NCI-H82 (cell line): ENCODE measurements at regions not wholly inside any gene's neighbourhood (a gene's known extent, or its start where the extent isn't known, plus 50 kb on each side); places are given as distances from the start of the nearest gene placed in this dataset.

Experiments used
- DNase-seq: peaks from one replicate; lab custom pipeline; 2025; lab: John Stamatoyannopoulos, UW

DNA sequence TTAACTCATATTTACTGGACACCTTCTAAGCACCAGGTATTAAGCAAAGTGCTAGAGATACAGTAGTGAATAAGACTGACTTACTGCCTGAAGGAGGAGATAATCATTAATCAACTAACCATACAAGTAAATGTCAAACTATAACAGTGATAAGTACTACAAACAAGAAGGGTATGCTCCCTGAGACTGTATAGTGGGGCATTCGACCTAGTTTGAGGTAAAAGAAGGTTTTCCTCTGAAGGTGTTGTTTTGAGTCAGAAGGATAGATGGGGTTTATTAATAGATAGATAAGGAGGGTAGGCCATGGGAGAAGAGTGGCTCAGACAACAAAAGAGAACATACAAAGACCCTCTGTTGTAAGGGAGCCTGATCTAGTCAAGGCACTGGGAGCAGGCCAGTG is 105.4 kb downstream of the DDIT4L start:
- no peak for DNase-seq

DNA sequence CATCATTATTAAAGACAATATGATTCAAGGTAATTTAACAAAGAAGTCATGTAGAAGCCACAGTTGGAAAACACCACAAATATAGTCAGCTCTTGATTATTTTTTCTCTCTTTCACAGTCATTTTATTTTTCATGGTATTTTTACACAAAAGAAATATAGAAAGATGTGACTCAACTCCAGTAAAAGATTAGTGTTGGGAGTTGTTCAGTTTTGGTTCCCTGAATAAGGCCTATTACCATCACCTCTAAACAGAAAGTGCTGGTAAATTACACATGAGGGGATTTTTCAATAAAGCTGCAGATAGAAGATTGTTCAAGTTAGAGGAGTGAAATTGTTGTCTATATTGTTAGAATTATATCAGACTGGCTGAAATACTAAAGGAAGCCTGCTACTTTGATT is 107.0 kb downstream of the DDIT4L start:
- no peak for DNase-seq

DNA sequence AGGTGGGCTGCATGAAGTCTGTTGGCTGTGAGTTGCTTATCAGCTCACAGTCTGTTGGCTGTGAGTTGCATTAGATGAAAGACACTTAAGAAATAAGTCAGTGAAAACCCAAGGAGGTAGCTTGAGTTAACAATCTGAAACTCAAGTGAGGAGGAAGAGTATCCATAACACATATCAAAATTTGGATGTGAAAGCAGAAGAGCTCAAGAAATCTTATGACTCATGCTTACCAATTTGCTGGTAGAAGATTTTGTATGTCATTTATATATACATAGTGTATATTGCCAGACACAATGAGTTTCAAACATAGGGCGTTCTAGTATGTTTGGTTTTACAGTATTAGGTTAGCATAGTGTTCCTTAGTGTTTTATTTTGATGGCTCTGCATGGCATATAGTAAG is 107.4 kb downstream of the DDIT4L start:
- no peak for DNase-seq

DNA sequence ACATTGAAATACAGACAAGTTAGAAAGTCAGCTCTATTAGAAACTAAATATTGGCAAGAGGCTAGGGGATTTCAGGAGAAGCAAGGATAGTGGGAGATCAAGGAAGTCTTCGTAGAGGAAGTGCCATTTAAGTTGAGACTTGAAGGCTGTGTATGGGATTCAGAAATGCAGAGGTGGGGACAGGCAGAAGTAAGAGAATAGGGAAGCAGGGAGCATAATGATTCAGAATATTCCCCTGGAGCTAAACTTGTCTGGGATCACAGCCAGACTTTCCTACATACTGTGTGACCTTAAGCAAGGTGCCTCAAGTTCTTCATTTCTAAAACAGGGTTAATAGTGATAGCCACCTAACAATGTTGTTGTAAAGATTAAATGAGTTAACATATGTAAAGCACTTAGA is 108.8 kb downstream of the DDIT4L start:
- no peak for DNase-seq

DNA sequence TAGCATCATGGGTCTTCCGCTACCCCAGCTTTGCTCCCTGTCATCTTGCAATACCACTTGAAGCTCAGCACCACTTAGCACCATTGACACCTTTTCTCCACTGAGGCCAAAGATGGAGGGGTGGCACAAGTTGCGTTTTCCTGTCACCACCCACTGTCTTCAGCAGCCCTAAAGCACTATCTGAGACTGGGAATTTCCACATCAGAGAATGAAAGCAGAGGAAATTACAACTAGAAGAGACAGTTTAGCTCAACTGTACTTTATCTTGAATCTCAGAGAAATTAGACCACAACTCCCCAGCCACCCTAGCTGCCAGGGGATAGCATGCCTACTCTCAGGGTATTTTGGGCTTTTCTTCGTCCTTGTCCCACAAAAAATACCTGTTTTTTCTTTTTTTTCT is 111.0 kb downstream of the DDIT4L start:
- no peak for DNase-seq

DNA sequence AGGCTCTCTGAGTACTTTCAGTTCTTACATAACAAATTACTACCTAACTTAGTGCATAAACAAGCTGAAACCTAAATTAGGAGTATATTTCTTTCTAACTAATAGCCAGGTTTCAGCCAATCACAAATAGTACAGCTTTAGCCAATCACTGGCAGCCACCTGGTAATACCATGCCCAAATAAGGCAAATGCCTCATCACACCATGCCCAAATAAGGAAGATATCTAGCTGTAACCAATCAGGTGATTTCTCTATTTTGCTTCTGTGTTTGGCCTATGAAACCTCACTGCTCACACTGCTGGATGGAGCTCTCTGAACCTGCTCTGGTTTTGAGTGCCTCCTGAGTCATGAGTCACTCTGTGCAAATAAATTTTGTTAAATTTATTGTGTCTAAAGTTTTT is 113.5 kb downstream of the DDIT4L start:
- DNase-seq, result no peak

DNA sequence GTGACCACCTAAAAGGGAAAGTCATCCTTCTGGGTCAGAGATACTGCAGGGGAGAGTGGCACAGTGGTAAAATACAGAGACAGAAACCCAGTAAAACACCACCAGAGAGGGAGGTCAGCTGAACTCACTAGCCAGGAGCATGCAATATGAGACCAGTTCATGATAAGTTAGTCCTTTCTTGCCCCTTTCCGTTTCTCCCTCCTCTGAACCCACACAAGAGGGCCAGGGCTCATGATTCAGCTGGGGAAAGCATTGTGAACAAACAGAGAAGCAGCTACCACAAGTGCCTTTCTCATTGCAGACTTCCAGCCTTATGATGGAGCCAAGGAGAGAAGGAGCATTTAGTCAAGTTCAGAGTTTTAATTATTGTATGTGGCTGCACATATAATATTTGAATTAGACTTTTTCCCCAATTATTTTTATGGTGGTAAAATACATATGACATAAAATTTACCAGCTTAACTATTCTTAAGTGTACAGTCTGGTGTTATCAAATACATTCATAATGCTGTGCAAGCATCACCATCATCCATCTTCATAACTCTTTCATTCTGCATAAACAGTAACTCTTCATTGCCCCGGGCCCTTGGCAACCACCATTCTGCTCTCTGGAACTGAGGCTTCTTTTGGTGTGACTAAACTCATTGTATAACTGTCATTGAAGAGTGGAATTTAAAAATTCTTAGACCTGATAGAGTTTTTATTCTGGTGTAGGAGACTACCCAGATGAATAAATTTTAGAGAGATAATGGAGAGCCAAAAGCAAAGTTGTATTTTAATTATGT is 114.6 kb downstream of the DDIT4L start:
- no peak for DNase-seq

DNA sequence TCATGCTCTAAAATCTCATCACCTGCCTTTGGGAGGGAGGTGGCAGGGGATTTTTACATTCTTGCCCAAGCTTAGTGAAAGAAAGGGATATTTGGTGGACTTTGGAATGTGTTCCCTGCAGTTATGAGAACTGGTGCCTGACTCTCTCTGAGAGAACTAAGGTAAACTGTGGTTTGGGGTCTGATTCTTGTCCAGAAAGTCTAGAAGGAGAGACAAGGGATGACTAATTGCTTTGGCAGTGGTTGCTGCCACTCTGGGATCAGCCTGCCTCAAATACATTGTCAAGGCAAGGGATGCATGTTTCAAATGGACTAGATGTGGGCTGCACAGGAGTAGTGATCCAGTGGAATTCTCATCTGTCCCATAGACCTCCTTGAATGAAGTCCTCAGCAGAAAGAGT is 115.2 kb downstream of the DDIT4L start:
- no peak for DNase-seq

DNA sequence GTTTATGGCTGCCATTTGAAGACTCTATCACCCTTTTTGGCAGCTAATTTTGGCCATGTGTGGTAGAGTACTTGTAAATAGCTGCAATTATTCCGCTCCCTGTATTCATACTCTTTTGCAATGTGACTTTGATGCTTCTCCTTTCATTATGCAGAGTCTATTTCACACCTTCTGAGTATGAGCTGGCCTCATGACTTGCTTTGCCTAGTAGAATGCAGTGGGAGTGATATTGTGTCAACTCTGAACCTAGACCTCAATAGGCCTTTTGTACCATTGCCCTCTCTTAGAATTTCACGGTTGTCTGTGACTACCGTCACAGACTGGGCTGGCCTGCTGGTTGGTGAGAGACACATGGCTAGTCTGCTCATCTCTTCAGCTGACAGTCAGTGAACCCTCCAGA is 118.8 kb downstream of the DDIT4L start:
- DNase-seq, result no peak

DNA sequence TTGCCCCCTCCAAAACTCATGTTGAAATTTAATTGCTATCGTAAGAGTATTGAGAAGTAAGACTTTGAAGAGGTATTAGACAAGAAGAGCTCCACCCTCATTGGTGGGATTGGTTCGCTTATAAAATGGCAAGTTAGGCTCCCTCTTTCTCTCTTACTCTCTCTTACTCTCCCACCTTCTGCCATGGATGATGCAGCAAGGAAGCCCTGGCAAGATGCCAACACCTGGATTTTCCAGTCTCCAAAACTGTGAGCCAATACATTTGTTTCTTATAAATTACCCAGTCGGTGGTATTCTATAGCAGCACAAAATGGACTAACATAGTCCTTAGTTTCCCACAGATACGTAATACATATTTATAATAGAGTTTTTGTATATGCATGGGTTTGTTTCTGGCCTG is 119.4 kb downstream of the DDIT4L start:
- peak; percentile 9 for DNase-seq

DNA sequence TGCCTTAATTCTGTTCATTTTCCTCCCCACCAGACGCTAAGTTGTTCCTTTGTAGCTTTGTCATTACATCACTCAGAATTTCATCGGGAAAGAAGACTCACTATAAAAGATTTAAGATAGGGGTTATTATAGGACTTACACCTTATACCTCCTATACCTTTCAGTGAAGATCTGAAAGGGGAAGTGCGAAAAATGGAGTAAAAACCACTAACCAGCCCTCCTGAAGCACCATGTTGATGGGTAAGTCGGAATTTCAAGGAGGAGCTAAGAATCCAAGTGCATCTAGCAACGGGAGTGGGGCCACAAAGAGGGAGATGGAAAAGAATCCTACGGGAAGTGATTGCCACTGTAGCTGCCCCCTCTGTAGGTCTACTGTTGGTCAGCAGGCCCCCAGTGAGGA is 119.1 kb upstream of the H2AZ1 start:
- DNase-seq, result no peak

DNA sequence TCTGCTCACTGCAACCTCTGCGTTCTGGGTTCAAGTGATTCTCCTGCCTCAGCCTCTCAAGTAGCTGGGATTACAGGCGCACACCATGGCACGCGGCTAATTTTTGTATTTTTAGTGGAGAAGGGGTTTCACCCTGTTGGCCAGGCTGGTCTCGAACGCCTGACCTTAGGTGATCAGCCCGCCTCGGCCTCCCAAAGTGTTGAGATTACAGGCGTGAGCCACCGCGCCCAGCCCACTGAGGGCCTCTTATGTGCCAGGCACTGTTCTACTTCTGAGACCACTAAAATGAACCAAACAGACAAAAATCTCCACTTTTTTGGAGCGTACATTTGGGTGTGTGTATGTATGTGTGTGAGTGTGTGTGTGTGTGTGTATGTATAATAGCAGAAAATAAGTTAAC is 117.2 kb upstream of the H2AZ1 start:
- DNase-seq, result no peak

DNA sequence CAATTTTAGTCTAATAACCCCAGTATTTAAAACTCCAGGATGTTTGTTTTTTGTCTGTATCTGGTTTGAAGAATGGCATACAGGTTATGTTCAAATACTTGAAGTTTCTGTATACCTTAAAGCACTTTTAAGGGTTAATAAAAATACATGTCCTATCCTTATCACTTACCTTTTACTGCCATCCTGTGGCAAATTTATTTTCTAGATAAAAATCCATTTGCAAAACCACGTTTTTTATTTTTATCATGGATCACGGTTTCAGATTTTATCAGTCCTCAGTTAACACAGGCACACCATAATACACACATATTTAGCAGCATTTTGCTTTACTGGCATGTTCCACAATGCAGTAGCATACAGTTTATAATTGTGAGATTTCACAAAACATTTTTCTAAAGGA is 113.3 kb upstream of the H2AZ1 start:
- DNase-seq, result no peak

DNA sequence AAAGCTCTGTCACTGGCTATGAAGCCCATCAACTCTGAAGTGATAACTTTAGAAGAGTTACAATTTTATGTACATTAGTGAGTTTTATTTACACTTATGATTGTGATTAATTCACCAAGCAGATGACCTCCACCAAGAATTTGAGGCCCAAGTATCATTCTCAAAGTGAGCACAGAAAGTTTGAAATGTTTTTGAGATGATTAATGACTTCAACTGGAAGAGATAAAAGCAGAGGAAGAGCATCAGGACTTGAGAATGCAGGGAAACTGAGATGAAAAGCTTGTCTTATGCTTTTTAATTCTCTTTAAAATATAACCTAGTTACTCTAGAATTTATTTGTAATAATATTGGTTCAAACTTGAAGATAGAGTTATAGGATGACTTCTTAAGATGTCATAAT is 112.8 kb upstream of the H2AZ1 start:
- DNase-seq, result no peak

DNA sequence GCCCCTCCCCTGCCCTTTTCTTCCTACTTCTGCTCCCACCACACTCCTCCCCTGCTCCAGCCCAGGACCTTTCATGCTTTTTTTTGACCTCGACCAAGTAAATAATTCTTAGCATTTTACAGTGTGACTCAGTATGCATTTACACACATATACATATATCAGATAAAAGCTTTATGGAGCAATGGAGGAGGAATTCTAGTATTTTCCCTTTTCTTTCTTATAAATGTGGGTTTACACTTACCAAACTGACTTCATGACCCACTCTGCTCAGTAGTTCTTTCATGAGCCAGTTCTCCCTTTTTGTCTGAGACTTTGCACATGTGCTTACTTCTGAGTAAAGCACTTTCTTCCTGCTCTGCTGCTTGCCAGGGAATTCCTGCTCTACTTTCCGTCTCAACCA is 111.8 kb upstream of the H2AZ1 start:
- DNase-seq, result no peak

DNA sequence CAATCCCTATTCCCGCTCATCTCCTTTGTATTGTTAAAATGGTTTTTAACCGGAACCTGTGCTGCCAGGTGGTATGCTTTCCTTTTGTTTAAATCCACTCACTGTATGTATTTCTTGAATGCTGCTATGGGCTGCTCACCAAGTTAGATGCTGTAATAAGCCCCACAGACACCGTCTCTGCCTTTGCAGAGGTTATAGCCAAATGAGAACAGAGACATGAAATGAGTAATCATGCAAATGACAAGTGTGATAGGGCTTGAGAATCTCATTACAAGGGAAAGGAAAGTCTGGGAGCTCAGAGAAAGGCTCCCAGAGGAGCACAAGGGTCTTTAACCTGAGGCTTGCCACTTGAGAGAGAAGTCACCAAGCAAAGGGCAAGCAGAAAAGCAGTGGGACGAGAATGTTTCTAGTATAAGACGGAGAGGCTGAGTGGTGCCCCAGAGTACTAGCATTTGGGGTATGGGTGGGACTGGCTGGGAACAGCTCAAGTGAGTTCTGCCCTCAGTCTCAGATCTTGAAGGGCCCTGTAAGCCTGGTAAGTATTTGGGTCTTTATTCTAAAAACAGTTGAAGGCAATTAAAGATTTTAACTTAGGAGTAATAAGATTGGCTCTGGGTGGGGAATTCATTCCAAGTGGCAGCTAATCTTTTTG is 110.8 kb upstream of the H2AZ1 start:
- DNase-seq, result no peak

DNA sequence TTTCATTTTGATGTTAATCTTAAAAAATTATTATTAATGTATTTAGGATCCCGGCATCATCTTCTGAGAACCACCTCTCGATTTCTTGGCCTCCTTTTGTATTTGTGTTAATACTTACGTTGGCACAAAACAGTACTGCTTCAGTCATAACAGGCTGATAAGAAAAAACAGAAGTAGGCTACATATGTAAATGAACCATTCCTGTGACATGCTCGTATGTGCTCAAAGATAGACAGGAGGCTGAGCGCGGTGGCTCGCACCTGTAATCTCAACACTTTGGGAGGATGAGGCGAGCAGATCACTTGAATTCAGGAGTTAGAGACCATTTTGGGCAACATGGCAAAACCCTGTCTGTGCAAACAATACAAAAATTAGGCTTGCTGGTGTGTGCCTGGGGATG is 109.4 kb upstream of the H2AZ1 start:
- DNase-seq, result no peak

DNA sequence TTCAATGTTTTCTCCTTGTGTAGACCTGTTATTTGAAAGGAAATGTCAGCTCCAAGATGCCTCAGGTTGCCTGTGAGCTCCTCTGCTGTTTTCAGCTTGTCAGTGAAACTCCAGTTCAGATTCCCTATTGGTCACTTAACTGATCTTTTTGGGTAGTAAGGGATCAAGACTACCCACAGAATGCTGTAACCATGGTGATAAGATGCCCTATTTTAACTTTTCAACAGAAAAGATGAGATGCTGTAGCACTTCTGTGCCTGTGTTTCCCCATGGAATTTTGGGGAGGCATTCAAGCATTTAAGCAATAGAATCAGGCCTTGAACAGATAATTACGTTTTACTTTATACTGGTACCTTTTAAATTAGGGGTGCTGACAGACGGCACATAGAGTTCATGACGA is 106.6 kb upstream of the H2AZ1 start:
- DNase-seq, result no peak

DNA sequence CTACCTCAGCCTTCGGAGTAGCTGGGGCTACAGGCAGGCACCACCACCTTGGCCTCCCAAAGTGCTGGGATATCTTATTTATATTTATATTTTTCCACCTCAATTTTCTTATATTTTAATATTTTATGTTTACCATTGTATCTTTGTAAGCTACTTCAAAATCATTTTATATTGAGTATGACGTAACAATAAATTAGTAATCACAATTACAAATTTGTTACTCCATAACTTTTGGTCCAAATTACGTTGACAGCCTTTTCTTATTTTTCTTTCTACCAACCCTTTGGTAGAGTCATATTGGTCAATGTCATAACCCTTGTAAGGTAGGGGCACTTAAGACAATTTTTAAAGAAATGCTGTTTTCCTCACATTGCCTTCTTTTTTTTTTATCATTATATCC is 104.0 kb upstream of the H2AZ1 start:
- no peak for DNase-seq

DNA sequence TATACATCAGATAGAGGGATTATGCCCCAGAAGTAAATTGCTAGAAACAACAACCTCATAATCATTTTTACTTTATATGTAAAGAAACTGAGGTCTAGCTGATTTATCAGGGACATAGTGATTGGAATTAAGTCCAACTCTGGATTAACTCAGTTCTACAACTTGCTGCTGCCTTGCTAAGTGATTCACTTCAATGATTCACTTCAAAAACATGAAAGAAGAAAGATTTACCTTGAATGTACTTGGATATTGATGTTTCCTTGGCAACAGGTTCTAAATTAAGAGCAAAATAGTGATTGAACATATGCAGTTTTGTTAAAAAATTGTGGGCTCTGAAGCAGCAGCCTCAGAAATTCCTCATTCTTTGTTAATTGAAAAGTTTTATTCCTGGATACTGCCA is 99.8 kb upstream of the H2AZ1 start:
- no peak for DNase-seq

DNA sequence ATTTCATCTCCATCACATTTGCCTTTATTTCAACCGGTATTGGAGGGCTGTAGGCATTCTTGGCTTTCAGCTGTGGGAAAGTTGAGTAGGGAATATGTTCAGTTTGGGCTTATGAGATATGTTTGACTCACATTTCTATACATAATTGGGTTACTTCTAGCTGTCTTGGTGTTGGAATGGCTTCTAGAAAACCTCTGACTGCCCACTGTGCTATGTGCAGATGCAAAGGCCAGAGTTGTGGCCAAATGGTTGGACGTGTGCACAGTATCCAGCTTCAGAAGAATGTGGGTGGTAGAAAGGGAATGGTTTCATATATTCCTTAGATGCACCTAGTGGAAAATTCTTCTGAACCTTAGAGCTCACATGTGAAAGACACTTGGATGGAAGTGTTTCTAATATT is 92.6 kb upstream of the H2AZ1 start:
- DNase-seq, result no peak

DNA sequence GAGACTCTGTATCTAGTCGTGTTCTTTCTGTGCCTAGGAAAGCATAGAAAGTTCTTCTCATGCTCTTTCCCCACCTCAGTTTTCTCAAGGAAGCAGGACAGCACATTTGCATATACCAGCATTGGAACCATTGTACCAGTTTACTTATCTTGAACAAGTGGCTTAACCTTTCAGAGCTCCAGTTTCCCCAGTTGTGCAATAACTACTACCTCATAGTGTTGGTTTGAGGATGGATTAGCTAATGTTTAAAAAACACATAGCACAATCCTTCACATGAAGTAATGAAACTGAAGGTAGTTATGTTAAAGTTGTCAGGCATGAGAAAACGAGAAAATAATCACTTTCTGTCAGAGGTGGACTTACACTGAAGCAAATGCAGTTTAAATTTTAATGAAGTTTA is 92.2 kb upstream of the H2AZ1 start:
- no peak for DNase-seq

DNA sequence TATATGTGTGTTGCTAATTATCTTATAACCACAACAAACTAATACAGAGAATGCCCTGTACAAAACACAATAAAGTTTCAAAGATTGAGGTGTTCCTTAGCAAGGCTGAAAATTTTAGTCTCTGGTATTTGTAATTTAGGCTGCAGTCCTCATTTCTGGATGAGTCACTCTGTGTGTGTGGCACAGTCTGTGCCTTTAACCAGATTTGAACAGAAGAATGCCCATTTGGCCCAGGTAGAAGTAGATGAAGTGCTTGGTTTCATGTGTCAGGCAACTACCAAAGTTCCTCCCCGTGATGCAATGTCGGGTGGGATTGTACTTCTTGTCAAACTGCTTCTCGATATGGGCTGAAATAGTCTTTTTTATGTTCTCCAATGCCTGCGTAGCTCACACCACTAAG is 91.6 kb upstream of the H2AZ1 start:
- no peak for DNase-seq

DNA sequence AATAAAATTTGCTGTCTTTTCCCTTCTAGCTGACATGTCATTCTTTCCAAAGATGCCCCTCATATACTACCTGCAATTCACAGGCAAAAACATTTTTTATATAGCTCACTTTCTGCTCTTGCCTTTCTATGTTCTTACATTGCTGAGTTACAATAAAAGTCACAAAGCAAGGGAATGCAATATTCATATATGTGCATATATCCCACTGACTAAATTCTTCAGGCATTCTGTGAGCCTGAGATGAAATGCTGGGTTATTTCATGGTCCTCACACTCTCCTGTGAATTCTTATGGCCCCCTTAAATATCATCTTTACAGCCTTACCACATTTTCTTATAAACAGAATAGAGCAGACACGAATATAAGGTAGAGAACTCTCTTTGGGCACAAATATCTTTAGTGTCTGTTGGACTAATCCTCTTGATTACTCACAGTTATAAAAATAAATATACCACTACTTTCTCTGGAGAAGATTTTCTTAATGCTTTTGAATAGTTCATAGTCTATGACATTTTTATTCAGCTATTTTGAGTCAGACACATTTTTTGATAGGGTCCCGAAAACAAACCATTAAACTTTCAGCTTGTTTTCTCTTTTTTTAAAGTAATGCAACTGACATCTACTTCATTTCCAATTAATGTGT is 84.1 kb upstream of the H2AZ1 start:
- DNase-seq, result no peak
